Omental fat pad (tissue), 3 donors: ENCODE measurements at regions not wholly inside any gene's neighbourhood (a gene's known extent, or its start where the extent isn't known, plus 50 kb on each side); places are given as distances from the start of the nearest gene placed in this dataset.

ENCODE experiments used
- ATAC-seq: fragments of 150-250 bp; one replicate; pipeline ENCODE4 v1.9.1; 2016; ENCODE audit warnings: mild to moderate bottlenecking, moderate library complexity; ENCODE audit not compliant: low FRiP score
- DNase-seq: peaks from one replicate; pipeline ENCODE4 v3.0.0-alpha.2; 2019; ENCODE audit warnings: low spot score
- TF ChIP-seq, protein P1 (sequence below), 3 donors: fragments of 450-650 bp; IDR thresholded peaks; one replicate each; pipeline ENCODE4 v1.5.1; 2016 to 2017; ENCODE audit warnings: antibody characterized with exemption in 3 of 3, mild to moderate bottlenecking in 3 of 3, moderate library complexity in 2 of 3

GRCh38 chr5:164672931-164673694, 1167.7 kb downstream of the MAT2B start:
- TF ChIP-seq, protein P1, sequence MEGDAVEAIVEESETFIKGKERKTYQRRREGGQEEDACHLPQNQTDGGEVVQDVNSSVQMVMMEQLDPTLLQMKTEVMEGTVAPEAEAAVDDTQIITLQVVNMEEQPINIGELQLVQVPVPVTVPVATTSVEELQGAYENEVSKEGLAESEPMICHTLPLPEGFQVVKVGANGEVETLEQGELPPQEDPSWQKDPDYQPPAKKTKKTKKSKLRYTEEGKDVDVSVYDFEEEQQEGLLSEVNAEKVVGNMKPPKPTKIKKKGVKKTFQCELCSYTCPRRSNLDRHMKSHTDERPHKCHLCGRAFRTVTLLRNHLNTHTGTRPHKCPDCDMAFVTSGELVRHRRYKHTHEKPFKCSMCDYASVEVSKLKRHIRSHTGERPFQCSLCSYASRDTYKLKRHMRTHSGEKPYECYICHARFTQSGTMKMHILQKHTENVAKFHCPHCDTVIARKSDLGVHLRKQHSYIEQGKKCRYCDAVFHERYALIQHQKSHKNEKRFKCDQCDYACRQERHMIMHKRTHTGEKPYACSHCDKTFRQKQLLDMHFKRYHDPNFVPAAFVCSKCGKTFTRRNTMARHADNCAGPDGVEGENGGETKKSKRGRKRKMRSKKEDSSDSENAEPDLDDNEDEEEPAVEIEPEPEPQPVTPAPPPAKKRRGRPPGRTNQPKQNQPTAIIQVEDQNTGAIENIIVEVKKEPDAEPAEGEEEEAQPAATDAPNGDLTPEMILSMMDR (IDR thresholded peaks at IDR 0.05) = no peak
- ATAC-seq = no peak
- no peak for DNase-seq

DNA sequence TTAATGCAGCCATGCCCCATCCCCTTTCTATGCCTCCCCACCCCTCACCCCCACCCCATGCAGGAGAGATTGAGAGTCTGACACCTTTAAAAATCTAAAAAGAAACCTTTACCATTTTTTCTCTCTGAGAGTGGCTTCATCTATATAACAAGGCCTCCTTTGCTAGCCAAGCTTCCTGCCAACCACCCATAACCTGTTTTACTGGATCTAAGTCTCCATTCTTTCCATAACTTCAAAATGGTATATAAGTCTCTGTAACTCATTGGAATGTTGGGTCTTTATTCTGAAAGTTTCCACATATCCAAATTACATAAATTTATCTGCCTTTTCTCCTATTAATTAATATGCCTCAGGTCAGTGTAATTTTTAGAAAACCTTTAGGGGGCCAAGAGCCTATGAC, 1174.0 kb downstream of the MAT2B start:
- DNase-seq (no peak), ATAC-seq (no peak)
- TF ChIP-seq, protein P1 (IDR thresholded peaks at IDR 0.05) = no peak

- DNase-seq (no peak), ATAC-seq (no peak)
- TF ChIP-seq, protein P1 (IDR thresholded peaks at IDR 0.05) = no peak
Measured at GRCh38 chr5:164680216-164680615, 1174.8 kb downstream of the MAT2B start.

DNA sequence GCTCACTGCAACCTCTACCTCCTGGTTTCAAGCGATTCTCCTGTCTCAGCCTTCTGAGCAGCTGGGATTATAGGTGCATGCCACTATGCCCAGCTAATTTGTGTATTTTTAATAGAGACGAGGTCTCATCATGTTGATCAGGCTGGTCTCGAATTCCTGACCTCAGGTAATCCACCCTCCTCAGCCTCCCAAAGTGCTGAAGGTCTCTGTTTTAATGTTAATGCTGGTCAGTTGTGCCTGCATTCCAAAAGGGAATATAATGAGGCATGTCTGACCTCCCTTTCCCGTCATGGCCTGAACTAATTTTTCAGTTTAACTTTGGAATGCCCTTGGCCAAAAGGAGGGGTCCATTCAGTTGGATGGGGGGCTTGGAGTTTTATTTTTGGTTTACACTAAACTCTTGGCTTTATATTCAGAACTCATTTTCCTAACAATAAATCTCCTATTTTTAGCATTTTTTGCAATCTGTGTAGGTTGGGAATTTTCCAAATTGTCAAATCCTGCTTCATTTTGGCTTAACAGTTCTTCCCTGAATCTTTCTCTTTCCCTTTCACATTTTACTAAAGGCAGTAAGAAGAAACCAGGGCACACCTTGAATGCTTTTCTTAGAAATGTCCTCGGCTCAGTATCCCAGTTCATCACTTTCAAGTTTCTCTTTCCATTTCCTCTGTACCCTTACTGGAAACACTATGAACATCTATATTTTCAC, 1175.5 kb downstream of the MAT2B start:
- TF ChIP-seq, protein P1 (IDR thresholded peaks at IDR 0.05) = no peak
- DNase-seq (no peak), ATAC-seq (no peak)

DNA sequence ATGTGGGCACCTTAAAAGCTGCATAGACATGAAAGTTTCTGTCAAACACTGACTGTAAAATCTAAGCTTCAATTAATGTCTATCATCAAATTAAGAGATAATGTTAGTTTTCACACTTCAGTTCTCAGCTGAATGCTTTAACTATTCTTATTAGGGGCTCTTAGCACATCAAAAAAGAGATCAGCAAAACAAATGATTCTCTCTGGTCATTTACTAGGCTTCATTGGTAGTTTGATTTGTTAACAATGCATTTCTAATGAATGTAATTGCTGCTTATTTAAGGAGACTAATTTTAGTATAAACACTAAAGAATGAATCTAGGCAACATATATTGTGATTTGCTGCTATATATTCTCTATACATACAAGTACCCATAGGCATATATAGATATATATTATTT, 1182.0 kb downstream of the MAT2B start:
- TF ChIP-seq, protein P1 (IDR thresholded peaks at IDR 0.05) = no peak
- ATAC-seq (no peak), DNase-seq (no peak)

DNA sequence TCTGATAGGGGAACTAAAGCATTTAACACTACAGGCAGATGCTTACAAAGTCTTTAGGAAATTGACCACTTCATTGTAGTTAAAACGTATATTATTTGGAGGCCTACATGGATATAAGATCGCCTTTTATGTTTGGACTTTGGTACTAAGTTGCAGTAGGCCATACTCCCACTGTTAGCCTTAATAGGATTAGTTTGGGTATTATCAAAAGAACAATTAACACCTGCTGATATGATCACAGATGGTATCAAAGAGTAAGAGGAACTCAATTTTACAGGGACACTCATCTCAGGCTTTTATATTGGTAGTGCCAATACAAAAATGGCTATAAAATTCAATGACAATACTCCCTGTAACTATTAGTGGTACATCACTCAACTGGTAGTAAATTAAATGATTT, 1183.0 kb downstream of the MAT2B start:
- TF ChIP-seq, protein P1 (IDR thresholded peaks at IDR 0.05) = no peak
- DNase-seq (no peak), ATAC-seq (no peak)

- DNase-seq (no peak), ATAC-seq (no peak)
- TF ChIP-seq, protein P1 (IDR thresholded peaks at IDR 0.05) = no peak
Measured at GRCh38 chr5:164708831-164709230, 1203.4 kb downstream of the MAT2B start.
